B cell (primary cell): ENCODE measurements at regions not wholly inside any gene's neighbourhood (a gene's known extent, or its start where the extent isn't known, plus 50 kb on each side); places are given as distances from the start of the nearest gene placed in this dataset.

Source experiments
- EZH2 ChIP-seq: IDR thresholded peaks from 2 replicates; pipeline ENCODE4 v1.6.1; 2012; ENCODE audit warnings: borderline replicate concordance, low read depth, mild to moderate bottlenecking, moderate library complexity, low read length; ENCODE audit not compliant: insufficient read depth, poor library complexity, severe bottlenecking
- TF ChIP-seq, protein P1 (sequence below): fragments of 200-600 bp; IDR thresholded peaks from one replicate; pipeline ENCODE4 v1.8.0; 2022; ENCODE audit warnings: antibody characterized with exemption, mild to moderate bottlenecking

DNA sequence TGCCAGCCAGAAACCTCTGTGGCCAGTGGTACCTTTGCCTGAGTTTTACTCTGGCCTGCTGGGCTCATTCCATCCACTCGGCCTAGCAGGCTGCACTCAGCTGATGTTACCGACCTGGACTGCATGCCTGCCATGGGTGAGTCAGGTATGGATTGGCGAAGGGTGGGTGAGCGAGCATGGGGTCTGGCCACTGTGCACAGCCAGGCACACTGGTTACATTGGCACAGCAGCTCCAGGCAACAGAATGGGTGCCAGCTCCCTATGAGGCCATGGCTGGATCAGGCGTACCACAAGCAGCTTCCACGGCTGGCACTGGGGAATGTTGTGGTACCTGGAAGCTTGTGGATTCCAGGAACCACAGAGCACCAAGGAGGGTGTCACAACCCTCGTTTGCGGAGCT is 685.7 kb downstream of the SLC16A7 start:
- TF ChIP-seq, protein P1, sequence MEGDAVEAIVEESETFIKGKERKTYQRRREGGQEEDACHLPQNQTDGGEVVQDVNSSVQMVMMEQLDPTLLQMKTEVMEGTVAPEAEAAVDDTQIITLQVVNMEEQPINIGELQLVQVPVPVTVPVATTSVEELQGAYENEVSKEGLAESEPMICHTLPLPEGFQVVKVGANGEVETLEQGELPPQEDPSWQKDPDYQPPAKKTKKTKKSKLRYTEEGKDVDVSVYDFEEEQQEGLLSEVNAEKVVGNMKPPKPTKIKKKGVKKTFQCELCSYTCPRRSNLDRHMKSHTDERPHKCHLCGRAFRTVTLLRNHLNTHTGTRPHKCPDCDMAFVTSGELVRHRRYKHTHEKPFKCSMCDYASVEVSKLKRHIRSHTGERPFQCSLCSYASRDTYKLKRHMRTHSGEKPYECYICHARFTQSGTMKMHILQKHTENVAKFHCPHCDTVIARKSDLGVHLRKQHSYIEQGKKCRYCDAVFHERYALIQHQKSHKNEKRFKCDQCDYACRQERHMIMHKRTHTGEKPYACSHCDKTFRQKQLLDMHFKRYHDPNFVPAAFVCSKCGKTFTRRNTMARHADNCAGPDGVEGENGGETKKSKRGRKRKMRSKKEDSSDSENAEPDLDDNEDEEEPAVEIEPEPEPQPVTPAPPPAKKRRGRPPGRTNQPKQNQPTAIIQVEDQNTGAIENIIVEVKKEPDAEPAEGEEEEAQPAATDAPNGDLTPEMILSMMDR: no peak
- no peak for TF ChIP-seq EZH2
